ENCODE measurements at regions not wholly inside any gene's neighbourhood (a gene's known extent, or its start where the extent isn't known, plus 50 kb on each side); places are given as distances from the start of the nearest gene placed in this dataset.

- DNase-seq (ENCODE audit: low read depth in 1 of 2, low spot score in 1 of 2) (no peak), ATAC-seq (no peak), FAIRE-seq (no peak)
- Histone ChIP-seq H3K4me3 (no peak overlapping the region), H3K4me1 (no peaks in the 10 kb centered on the region), H3K27ac (no peak overlapping the region), H3K4me2 (no peak overlapping the region), H3K9me3 (no peaks in the 10 kb centered on the region)
- POLR2A ChIA-PET: no interaction called here
- 50% methylated on average over 3 of the region's 3 CpGs for WGBS (ENCODE audit: missing lambda C conversion rate)
- TF ChIP-seq MAZ (IDR thresholded peaks at IDR 0.05; ENCODE audit: borderline replicate concordance, low read depth, low read length) (no peak), NR3C1 (IDR thresholded peaks at IDR 0.05) (no peak), ESRRA (IDR thresholded peaks at IDR 0.05; ENCODE audit: borderline replicate concordance, low read length) (no peak), JUN (IDR thresholded peaks at IDR 0.05) (no peak), EP300 (IDR thresholded peaks at IDR 0.05) (no peak), ZFP36 (IDR thresholded peaks at IDR 0.05; ENCODE audit: borderline replicate concordance, partially characterized antibody) (no peak), RNF2 (IDR thresholded peaks at IDR 0.05; ENCODE audit: borderline replicate concordance, low read depth) (no peak), BHLHE40 (IDR thresholded peaks at IDR 0.05; ENCODE audit: low read depth, low read length) (no peak), FOSL2 (IDR thresholded peaks at IDR 0.05) (no peak), FOSL2 (CRISPR knock-in tag; IDR thresholded peaks at IDR 0.05) (no peak), USF2 (IDR thresholded peaks at IDR 0.05) (no peak), CEBPB (IDR thresholded peaks at IDR 0.05) (no peak), ELK1 (IDR thresholded peaks at IDR 0.05; ENCODE audit: low read depth, low read length) (no peak), E2F6 (IDR thresholded peaks at IDR 0.05; ENCODE audit: borderline replicate concordance, low read depth) (no peak), HEYL (CRISPR knock-in tag; IDR thresholded peaks at IDR 0.05) (no peak), HMGXB4 (CRISPR knock-in tag; IDR thresholded peaks at IDR 0.05; ENCODE audit: borderline replicate concordance) (no peak), CHD4 (IDR thresholded peaks at IDR 0.05; ENCODE audit: borderline replicate concordance) (no peak)
- CTCF ChIA-PET: no interaction called here
Measured at GRCh38 chr6:90780778-90781177, 193.9 kb upstream of the MAP3K7 start.

- no peak for DNase-seq (ENCODE audit: low read depth in 1 of 2, low spot score in 1 of 2)
- no peaks in the 10 kb centered on the region for H3K4me1 ChIP-seq
- no peak for ATAC-seq
- H3K4me2 ChIP-seq: no peak overlapping the region
- no peak overlapping the region for H3K4me3 ChIP-seq
- 0% methylated on average over 1 of the region's 1 CpG for WGBS (ENCODE audit: missing lambda C conversion rate)
- ChIA-PET POLR2A (no interaction called here), CTCF (no interaction called here)
- FAIRE-seq: no peak
- H3K27ac ChIP-seq: no peak overlapping the region
- H3K9me3 ChIP-seq: no peaks in the 10 kb centered on the region
- TF ChIP-seq MAZ (IDR thresholded peaks at IDR 0.05; ENCODE audit: borderline replicate concordance, low read depth, low read length): no peak
- TF ChIP-seq HOXB5 (CRISPR knock-in tag; IDR thresholded peaks at IDR 0.05): no peak
- no peak for TF ChIP-seq SREBF2 (IDR thresholded peaks at IDR 0.05)
- no peak for TF ChIP-seq HEYL (CRISPR knock-in tag; IDR thresholded peaks at IDR 0.05)
- no peak for TF ChIP-seq GATA3 (IDR thresholded peaks at IDR 0.05; ENCODE audit: borderline replicate concordance)
- TF ChIP-seq PHF8 (IDR thresholded peaks at IDR 0.05; ENCODE audit: borderline replicate concordance, low read depth): no peak
- TF ChIP-seq EHMT2 (IDR thresholded peaks at IDR 0.05; ENCODE audit: low read depth): no peak
- TF ChIP-seq MAX (IDR thresholded peaks at IDR 0.05): no peak
- TF ChIP-seq ESRRA (IDR thresholded peaks at IDR 0.05; ENCODE audit: borderline replicate concordance, low read length): no peak
- TF ChIP-seq EP300 (IDR thresholded peaks at IDR 0.05): no peak
- no peak for TF ChIP-seq ATOH8 (CRISPR knock-in tag; IDR thresholded peaks at IDR 0.05; ENCODE audit: low read depth)
- no peak for TF ChIP-seq PBX3 (IDR thresholded peaks at IDR 0.05)
- TF ChIP-seq NR3C1 (IDR thresholded peaks at IDR 0.05): no peak
- TF ChIP-seq MAFK (IDR thresholded peaks at IDR 0.05; ENCODE audit: partially characterized antibody): no peak
- TF ChIP-seq RNF2 (IDR thresholded peaks at IDR 0.05; ENCODE audit: borderline replicate concordance, low read depth): no peak
- no peak for TF ChIP-seq FOXS1 (CRISPR knock-in tag; IDR thresholded peaks at IDR 0.05)
- TF ChIP-seq RAD21 (conservative IDR thresholded peaks at IDR 0.05 in 1 of 2, IDR thresholded peaks at IDR 0.05 in 1 of 2): no peak
- no peak for TF ChIP-seq NPAS2 (CRISPR knock-in tag; IDR thresholded peaks at IDR 0.05; ENCODE audit: borderline replicate concordance)
- TF ChIP-seq HDAC2 (IDR thresholded peaks at IDR 0.05): no peak
Measured at GRCh38 chr6:90780141-90780540, 193.3 kb upstream of the MAP3K7 start.
